IMR-90 (cell line): ENCODE measurements at regions not wholly inside any gene's neighbourhood (a gene's known extent, or its start where the extent isn't known, plus 50 kb on each side); places are given as distances from the start of the nearest gene placed in this dataset.

ENCODE experiments used
- ATAC-seq: fragments of 200-7000 bp; cut with Tn5 transposase; 2 replicates; pipeline ENCODE4 v1.9.1; 2020; ENCODE audit warnings: low read depth, mild to moderate bottlenecking, moderate library complexity
- BruUV-seq: library from RNA; stranded (reverse); fragments of 400-500 nt; replicated peaks from 2 replicates; lab custom pipeline; 2021; lab: Mats Ljungman, UMichigan
- CTCF ChIA-PET: fragments of 300-600 bp; formaldehyde crosslinking; extraction: SDS; loops from one replicate; lab custom pipeline; 2021; ENCODE audit warnings: antibody characterized with exemption; lab: Yijun Ruan, JAX
- POLR2A ChIA-PET: fragments of 300-600 bp; sonication (Branson Sonifier 250); formaldehyde crosslinking; loops from one replicate; lab custom pipeline; 2022; ENCODE audit warnings: antibody characterized with exemption; ENCODE audit not compliant: unreplicated experiment; lab: Charles Lee
- DNase-seq: peaks from one replicate; pipeline ENCODE4 v3.0.0; 2013
- H2AFZ ChIP-seq: replicated peaks from 2 replicates; pipeline ENCODE3; 2013; ENCODE audit warnings: low read length, mild to moderate bottlenecking; ENCODE audit not compliant: poor library complexity
- H2AK5ac ChIP-seq: 2 replicates; pipeline ENCODE4 v1.6.1; 2013; ENCODE audit warnings: low read depth, low read length, inconsistent platforms
- H2AK9ac ChIP-seq: replicated peaks from 2 replicates; pipeline ENCODE3; 2013; ENCODE audit warnings: mild to moderate bottlenecking, low read depth, low read length, moderate library complexity; ENCODE audit not compliant: poor library complexity
- H2BK120ac ChIP-seq: 2 replicates; pipeline ENCODE4 v1.6.1; 2013; ENCODE audit warnings: low read depth, low read length, inconsistent platforms
- H2BK15ac ChIP-seq: 3 replicates; pipeline ENCODE4 v1.6.1; 2013; ENCODE audit warnings: low read depth, low read length, inconsistent platforms
- H2BK20ac ChIP-seq: 2 replicates; pipeline ENCODE4 v1.6.1; 2013; ENCODE audit warnings: low read depth, mild to moderate bottlenecking, inconsistent platforms, low read length, moderate library complexity
- H2BK5ac ChIP-seq: 2 replicates; pipeline ENCODE4 v1.6.1; 2013; ENCODE audit warnings: mild to moderate bottlenecking, low read depth, low read length, inconsistent platforms; ENCODE audit not compliant: poor library complexity, severe bottlenecking
- H3K14ac ChIP-seq: replicated peaks from 2 replicates; pipeline ENCODE4 v1.6.1; 2013; ENCODE audit warnings: low read depth, low read length, inconsistent platforms
- H3K18ac ChIP-seq: 2 replicates; pipeline ENCODE4 v1.6.1; 2013; ENCODE audit warnings: low read depth, low read length, control low read depth
- H3K23ac ChIP-seq: 2 replicates; pipeline ENCODE4 v1.6.1; 2013; ENCODE audit warnings: low read depth, low read length, inconsistent platforms
- H3K27ac ChIP-seq: 2 replicates; pipeline ENCODE4 v1.5.1; 2013; ENCODE audit warnings: mild to moderate bottlenecking, control low read depth, low read length; ENCODE audit not compliant: insufficient read depth
- H3K27me3 ChIP-seq: 2 replicates; pipeline ENCODE4 v1.6.1; 2013; ENCODE audit warnings: low read length; ENCODE audit not compliant: control insufficient read depth, insufficient read depth
- H3K36me3 ChIP-seq: 2 replicates; pipeline ENCODE4 v1.6.1; 2013; ENCODE audit warnings: low read length, mixed read lengths; ENCODE audit not compliant: control insufficient read depth, insufficient read depth
- H3K4ac ChIP-seq: 2 replicates; pipeline ENCODE4 v1.6.1; 2013; ENCODE audit warnings: low read depth, low read length, inconsistent platforms
- H3K4me1 ChIP-seq: 2 replicates; pipeline ENCODE4 v1.6.1; 2013; ENCODE audit warnings: low read length, mixed read lengths; ENCODE audit not compliant: control insufficient read depth, insufficient read depth
- H3K4me2 ChIP-seq: 2 replicates; pipeline ENCODE4 v1.6.1; 2013; ENCODE audit warnings: low read depth, mild to moderate bottlenecking, control low read depth, low read length, moderate library complexity
- H3K4me3 ChIP-seq: 2 replicates; pipeline ENCODE4 v1.5.1; 2013; ENCODE audit warnings: low read depth, mild to moderate bottlenecking, control low read depth, low read length, moderate library complexity; ENCODE audit not compliant: insufficient read depth
- H3K56ac ChIP-seq: 2 replicates; pipeline ENCODE4 v1.6.1; 2013; ENCODE audit warnings: low read length, inconsistent platforms; ENCODE audit not compliant: insufficient read depth; ENCODE audit errors: extremely low read depth
- H3K79me1 ChIP-seq, 2 experiments: 2 replicates each; pipeline ENCODE4 v1.6.1; 2013; ENCODE audit warnings: low read length in 2 of 2, inconsistent platforms in 1 of 2, low read depth in 1 of 2
- H3K9ac ChIP-seq: 2 replicates; pipeline ENCODE4 v1.6.1; 2013; ENCODE audit warnings: low read depth, low read length, control low read depth
- H3K9me1 ChIP-seq: 2 replicates; pipeline ENCODE4 v1.6.1; 2013; ENCODE audit warnings: low read length, inconsistent platforms; ENCODE audit not compliant: insufficient read depth
- H3K9me3 ChIP-seq: 2 replicates; pipeline ENCODE4 v1.6.1; 2013; ENCODE audit warnings: low read length; ENCODE audit not compliant: control insufficient read depth, insufficient read depth
- H4K20me1 ChIP-seq: 2 replicates; pipeline ENCODE4 v1.6.1; 2013; ENCODE audit warnings: low read length, inconsistent platforms; ENCODE audit not compliant: insufficient read depth
- H4K5ac ChIP-seq: 2 replicates; pipeline ENCODE4 v1.6.1; 2013; ENCODE audit warnings: mild to moderate bottlenecking, low read depth, low read length, control low read depth
- H4K8ac ChIP-seq, 2 experiments: 2 replicates each; pipeline ENCODE4 v1.6.1; 2013; ENCODE audit warnings: low read depth in 2 of 2, low read length in 2 of 2, control low read depth in 1 of 2, inconsistent platforms in 1 of 2
- H4K91ac ChIP-seq: 2 replicates; pipeline ENCODE4 v1.6.1; 2013; ENCODE audit warnings: low read depth, low read length, inconsistent platforms; ENCODE audit not compliant: insufficient read depth
- BHLHE40 ChIP-seq: fragments of 150-350 bp; IDR thresholded peaks from 2 replicates; pipeline ENCODE4 v1.6.1; 2016; ENCODE audit warnings: mild to moderate bottlenecking, low read depth, low read length
- CEBPB ChIP-seq: IDR thresholded peaks from 2 replicates; pipeline ENCODE4 v1.6.1; 2012; ENCODE audit warnings: low read depth, low read length, improper control_type of control experiment
- CHD1 ChIP-seq: IDR thresholded peaks from 2 replicates; pipeline ENCODE4 v1.6.1; 2012; ENCODE audit warnings: low read depth, low read length, improper control_type of control experiment
- FOS ChIP-seq: fragments of 150-350 bp; IDR thresholded peaks from 2 replicates; pipeline ENCODE4 v1.6.1; 2016; ENCODE audit warnings: low read depth, low read length
- MAFK ChIP-seq: IDR thresholded peaks from 2 replicates; pipeline ENCODE4 v1.6.1; 2012; ENCODE audit warnings: low read depth, low read length, improper control_type of control experiment
- MAZ ChIP-seq: IDR thresholded peaks from 2 replicates; pipeline ENCODE4 v1.6.1; 2012; ENCODE audit warnings: low read depth, mild to moderate bottlenecking, low read length, improper control_type of control experiment, moderate library complexity, borderline replicate concordance
- MXI1 ChIP-seq: IDR thresholded peaks from 2 replicates; pipeline ENCODE4 v1.6.1; 2012; ENCODE audit warnings: low read depth, mild to moderate bottlenecking, low read length, moderate library complexity, borderline replicate concordance
- NFE2L2 ChIP-seq: fragments of 150-350 bp; IDR thresholded peaks from 2 replicates; pipeline ENCODE4 v1.6.1; 2016; ENCODE audit warnings: low read depth, mild to moderate bottlenecking, low read length
- POLR2A ChIP-seq: IDR thresholded peaks from 2 replicates; pipeline ENCODE4 v1.6.1; 2012; ENCODE audit warnings: mild to moderate bottlenecking, low read depth, low read length
- RAD21 ChIP-seq: IDR thresholded peaks from 2 replicates; pipeline ENCODE4 v1.6.1; 2012; ENCODE audit warnings: low read length, improper control_type of control experiment
- RCOR1 ChIP-seq: IDR thresholded peaks from 2 replicates; pipeline ENCODE4 v1.6.1; 2012; ENCODE audit warnings: mild to moderate bottlenecking, low read length, improper control_type of control experiment; ENCODE audit not compliant: insufficient replicate concordance
- RFX5 ChIP-seq: IDR thresholded peaks from 2 replicates; pipeline ENCODE4 v1.8.0; 2012; ENCODE audit warnings: low read depth, mild to moderate bottlenecking, low read length, moderate library complexity
- SMC3 ChIP-seq: fragments of 150-350 bp; IDR thresholded peaks from 2 replicates; pipeline ENCODE4 v1.6.1; 2016; ENCODE audit warnings: low read depth, mild to moderate bottlenecking, antibody characterized with exemption, low read length, moderate library complexity
- WGBS, 2 experiments: methylation state at CpG; one replicate each; pipeline versions ENCODE4 v1.1.5 to v1.1.7; 2013; ENCODE audit warnings: missing lambda C conversion rate in 2 of 2; ENCODE audit not compliant: insufficient read length in 1 of 2; ENCODE audit errors: extremely low coverage in 2 of 2; 5-methylcytosine and 5-hydroxymethylcytosine counted together
- dilution Hi-C: fragments of 300-500 bp; cut with HindIII; formaldehyde crosslinking; loops from one replicate; pipeline ENCODE4 v1.14.3; 2018; ENCODE audit warnings: low sequenced_read_pairs; ENCODE audit not compliant: unreplicated experiment
- in situ Hi-C: fragments of 300-500 bp; cut with MboI; formaldehyde crosslinking; loops from 3 replicates; pipeline ENCODE4 v1.14.3; 2019; ENCODE audit warnings: low sequenced_read_pairs, inconsistent platforms, mixed read lengths
- intact Hi-C: fragments of 100-400 bp; cut with micrococcal nuclease; formaldehyde crosslinking; loops from 2 replicates; pipeline ENCODE4 v1.10.0; 2022
- TF ChIP-seq, protein P1 (sequence below): fragments of 150-350 bp; IDR thresholded peaks from 2 replicates; pipeline ENCODE4 v1.6.1; 2016; ENCODE audit warnings: low read depth, mild to moderate bottlenecking, low read length, moderate library complexity, borderline replicate concordance
- TF ChIP-seq, protein P2 (sequence below): fragments of 150-350 bp; IDR thresholded peaks from 2 replicates; pipeline ENCODE4 v1.6.1; 2017; ENCODE audit warnings: mild to moderate bottlenecking, antibody characterized with exemption, low read length, low read depth
- TF ChIP-seq, protein P3 (sequence below): conservative IDR thresholded peaks from 2 replicates; pipeline ENCODE4 v1.5.1; 2012; ENCODE audit warnings: mild to moderate bottlenecking, low read depth, low read length, improper control_type of control experiment

DNA sequence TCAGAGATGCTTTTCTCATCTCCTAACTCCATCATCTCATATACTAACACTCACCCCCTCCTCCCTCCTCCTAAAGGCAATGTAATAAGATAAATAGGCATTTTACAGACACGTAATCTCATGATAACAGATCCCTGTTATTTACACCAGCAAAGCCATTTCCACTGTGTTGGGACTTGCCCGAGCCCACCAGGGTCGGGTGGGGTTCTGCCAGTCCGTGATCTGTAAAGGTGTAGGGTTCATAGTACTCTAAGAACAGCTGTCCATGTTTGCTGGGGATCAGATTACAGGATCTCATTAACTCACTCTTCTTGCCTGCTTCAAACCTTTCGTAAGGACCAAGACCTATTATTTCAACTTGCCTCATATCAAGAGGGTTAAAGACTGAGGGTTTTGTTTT is 172.4 kb downstream of the FZD1 start:
- DNase-seq (no peak), ATAC-seq (no peak)
- no peak overlapping the region for H3K23ac ChIP-seq
- ChIA-PET CTCF (no interaction called here), POLR2A (no interaction called here)
- no peaks in the 10 kb centered on the region for H3K36me3 ChIP-seq
- H2BK5ac ChIP-seq, result no peak overlapping the region
- H2BK20ac ChIP-seq, result no peak overlapping the region
- BruUV-seq, result no TSS peak
- no peaks in the 10 kb centered on the region for H3K4me1 ChIP-seq
- H3K18ac ChIP-seq, result no peak overlapping the region
- in situ Hi-C loops (no loop called here), dilution Hi-C loops (no loop called here), intact Hi-C loops (no loop called here)
- H2AK5ac ChIP-seq, result no peak overlapping the region
- H2BK15ac ChIP-seq, result no peak overlapping the region
- no peak overlapping the region for H3K9ac ChIP-seq
- no peak overlapping the region for H4K91ac ChIP-seq
- no peak overlapping the region for H2AK9ac ChIP-seq
- no peak overlapping the region for H2AFZ ChIP-seq
- no peak overlapping the region for H3K56ac ChIP-seq
- no peak overlapping the region for H3K4me3 ChIP-seq
- H3K79me1 ChIP-seq, result no peaks in the 10 kb centered on the region
- no peak overlapping the region for H2BK120ac ChIP-seq
- no peak overlapping the region for H3K4me2 ChIP-seq
- H3K27me3 ChIP-seq, result no peaks in the 10 kb centered on the region
- no peak overlapping the region for H4K8ac ChIP-seq
- WGBS, 2 experiments, result no CpG with 5 or more reads among the region's 5 CpGs
- no peaks in the 10 kb centered on the region for H4K20me1 ChIP-seq
- H3K27ac ChIP-seq, result no peak overlapping the region
- H3K9me3 ChIP-seq, result no peaks in the 10 kb centered on the region
- no peak overlapping the region for H3K14ac ChIP-seq
- no peak overlapping the region for H4K5ac ChIP-seq
- no peak overlapping the region for H3K4ac ChIP-seq
- TF ChIP-seq POLR2A (no peak), RFX5 (no peak), MAFK (no peak), SMC3 (no peak), CHD1 (no peak), RAD21 (no peak), NFE2L2 (no peak), RCOR1 (no peak), FOS (no peak), MAZ (no peak), CEBPB (no peak), BHLHE40 (no peak), MXI1 (no peak)
- TF ChIP-seq, protein P1, sequence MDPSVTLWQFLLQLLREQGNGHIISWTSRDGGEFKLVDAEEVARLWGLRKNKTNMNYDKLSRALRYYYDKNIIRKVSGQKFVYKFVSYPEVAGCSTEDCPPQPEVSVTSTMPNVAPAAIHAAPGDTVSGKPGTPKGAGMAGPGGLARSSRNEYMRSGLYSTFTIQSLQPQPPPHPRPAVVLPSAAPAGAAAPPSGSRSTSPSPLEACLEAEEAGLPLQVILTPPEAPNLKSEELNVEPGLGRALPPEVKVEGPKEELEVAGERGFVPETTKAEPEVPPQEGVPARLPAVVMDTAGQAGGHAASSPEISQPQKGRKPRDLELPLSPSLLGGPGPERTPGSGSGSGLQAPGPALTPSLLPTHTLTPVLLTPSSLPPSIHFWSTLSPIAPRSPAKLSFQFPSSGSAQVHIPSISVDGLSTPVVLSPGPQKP, result no peak
- TF ChIP-seq, protein P2, sequence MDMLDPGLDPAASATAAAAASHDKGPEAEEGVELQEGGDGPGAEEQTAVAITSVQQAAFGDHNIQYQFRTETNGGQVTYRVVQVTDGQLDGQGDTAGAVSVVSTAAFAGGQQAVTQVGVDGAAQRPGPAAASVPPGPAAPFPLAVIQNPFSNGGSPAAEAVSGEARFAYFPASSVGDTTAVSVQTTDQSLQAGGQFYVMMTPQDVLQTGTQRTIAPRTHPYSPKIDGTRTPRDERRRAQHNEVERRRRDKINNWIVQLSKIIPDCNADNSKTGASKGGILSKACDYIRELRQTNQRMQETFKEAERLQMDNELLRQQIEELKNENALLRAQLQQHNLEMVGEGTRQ, result no peak
- TF ChIP-seq, protein P3, sequence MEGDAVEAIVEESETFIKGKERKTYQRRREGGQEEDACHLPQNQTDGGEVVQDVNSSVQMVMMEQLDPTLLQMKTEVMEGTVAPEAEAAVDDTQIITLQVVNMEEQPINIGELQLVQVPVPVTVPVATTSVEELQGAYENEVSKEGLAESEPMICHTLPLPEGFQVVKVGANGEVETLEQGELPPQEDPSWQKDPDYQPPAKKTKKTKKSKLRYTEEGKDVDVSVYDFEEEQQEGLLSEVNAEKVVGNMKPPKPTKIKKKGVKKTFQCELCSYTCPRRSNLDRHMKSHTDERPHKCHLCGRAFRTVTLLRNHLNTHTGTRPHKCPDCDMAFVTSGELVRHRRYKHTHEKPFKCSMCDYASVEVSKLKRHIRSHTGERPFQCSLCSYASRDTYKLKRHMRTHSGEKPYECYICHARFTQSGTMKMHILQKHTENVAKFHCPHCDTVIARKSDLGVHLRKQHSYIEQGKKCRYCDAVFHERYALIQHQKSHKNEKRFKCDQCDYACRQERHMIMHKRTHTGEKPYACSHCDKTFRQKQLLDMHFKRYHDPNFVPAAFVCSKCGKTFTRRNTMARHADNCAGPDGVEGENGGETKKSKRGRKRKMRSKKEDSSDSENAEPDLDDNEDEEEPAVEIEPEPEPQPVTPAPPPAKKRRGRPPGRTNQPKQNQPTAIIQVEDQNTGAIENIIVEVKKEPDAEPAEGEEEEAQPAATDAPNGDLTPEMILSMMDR, result no peak
- no peaks in the 10 kb centered on the region for H3K9me1 ChIP-seq
